HTR-8/SVneo (cell line): ENCODE measurements at regions not wholly inside any gene's neighbourhood (a gene's known extent, or its start where the extent isn't known, plus 50 kb on each side); places are given as distances from the start of the nearest gene placed in this dataset.

ENCODE experiments used
- DNase-seq: peaks from one replicate; pipeline ENCODE4 v3.0.0; 2011; ENCODE audit warnings: low spot score, mixed read lengths; ENCODE audit not compliant: insufficient read length
- FAIRE-seq: peaks from 2 replicates; lab custom pipeline; 2011; peaks lifted over from hg19 to GRCh38; lab: Jason Lieb, UNC

DNA sequence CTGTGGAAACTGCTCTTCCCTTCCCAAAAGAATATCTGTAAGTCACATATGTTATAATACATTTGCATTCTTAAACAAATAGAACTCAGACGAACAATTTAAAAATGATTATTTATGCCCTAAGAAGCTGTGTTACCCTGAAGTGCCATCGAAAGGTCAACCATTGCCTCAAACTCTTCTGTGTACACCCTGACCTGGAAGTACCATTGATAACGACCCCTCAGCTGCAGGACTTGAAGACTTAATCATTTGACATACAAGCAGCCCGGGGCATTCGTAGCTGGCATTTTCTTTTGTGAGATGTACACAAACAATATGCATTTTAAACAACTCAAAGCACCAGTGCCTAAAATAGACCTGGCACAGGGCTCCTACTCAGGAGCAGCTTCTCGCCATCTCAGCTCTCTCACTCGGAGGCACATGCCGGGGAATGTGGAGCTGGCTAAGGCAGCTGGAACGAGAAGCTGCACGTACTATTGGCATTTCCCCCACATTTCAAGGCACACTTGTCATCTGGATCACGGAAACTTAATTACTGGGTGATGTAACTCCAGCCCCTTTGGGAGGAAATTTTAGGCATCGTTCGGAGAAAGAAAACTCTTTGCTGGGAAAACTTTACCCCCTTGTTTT, 170.0 kb upstream of the GALNT5 start:
- no peak for DNase-seq
- no peak for FAIRE-seq

DNA sequence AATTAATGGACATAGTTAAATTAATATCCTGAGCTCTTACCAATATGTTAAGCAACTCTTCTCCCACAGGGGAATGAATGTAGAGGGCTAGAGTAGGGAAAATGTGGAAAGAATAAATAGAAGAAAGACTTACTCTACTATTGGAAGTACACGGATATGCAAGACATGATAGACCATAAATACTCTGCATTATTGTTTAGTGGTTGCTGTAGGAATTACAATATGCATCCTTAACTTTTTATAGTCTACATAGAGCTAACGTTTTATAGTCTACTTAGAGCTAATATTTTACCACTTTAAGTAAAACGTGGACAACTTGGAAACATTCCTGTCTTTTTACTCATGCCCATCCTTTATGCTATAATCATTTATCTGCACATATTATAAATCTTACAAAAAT, 163.8 kb upstream of the GALNT5 start:
- DNase-seq (no peak), FAIRE-seq (no peak)

GRCh38 chr2:157105372-157105771, 152.1 kb upstream of the GALNT5 start:
- DNase-seq (no peak), FAIRE-seq (no peak)

DNA sequence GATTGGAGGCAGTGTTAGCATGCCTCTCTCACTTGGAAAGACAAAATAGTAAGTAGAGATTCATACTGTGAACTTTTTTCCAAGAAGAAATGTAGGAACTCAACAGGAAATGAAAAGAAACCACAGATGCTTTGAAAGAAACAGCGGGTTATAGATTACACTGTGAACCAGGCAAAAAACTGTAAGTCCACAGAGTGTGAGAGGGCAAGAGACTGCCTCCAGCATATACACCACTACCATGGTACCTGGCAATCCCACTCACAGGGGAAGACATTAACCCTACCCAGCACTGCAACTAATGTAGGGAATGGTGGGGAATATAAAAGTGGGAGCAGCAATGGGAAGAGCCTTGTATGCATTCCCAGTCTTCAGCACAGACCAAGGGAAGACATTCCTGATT, 150.6 kb upstream of the GALNT5 start:
- FAIRE-seq, result no peak
- DNase-seq, result no peak

DNA sequence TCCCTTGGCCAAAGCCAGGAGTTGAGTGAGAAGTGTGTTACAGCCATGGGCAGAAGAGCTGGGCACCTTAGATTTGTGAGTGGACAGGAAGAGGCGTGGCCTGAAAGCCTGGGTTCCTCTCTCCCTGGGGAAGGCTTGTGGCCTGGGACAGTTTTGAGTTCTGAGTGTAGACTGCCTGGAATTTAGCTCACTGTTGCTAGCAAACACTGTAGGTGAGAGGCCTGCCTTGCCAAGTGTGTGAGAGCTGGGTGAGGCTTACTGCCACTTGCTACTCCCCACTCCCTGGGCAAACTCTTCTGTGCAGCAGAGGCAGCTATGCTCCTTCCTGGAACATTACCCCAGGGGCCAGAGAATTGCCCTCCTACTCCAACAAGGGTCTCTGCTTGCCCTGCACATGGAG, 150.0 kb upstream of the GALNT5 start:
- DNase-seq (no peak), FAIRE-seq (no peak)

- FAIRE-seq, result no peak
These were observed 149.6 kb upstream of the GALNT5 start for GRCh38 chr2:157107877-157108276.

GRCh38 chr2:157122776-157123175, 134.7 kb upstream of the GALNT5 start:
- DNase-seq, result no peak
- FAIRE-seq, result no peak

More at GRCh38 chr2:157107877-157108276, 149.6 kb upstream of the GALNT5 start:
- DNase-seq, result no peak

DNA sequence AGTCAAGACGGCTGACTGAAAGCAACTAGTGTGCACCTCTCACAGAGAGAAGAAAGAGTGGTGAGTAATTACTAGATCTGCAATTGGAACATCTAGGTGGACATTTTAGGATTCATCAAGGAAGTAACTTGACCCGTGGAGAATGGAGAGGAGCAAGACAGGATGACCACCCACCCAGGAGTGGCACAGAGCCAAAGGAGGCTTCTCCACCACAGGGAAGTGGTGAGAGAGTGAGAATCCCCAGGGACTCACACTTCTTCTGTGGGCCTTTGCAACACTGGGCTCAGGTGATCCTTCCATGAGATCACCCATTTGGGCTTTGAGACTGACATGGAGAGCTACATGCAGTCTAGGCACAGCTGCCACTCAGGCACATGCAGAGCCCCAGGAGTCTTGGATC, 132.8 kb upstream of the GALNT5 start:
- DNase-seq (no peak), FAIRE-seq (no peak)

DNA sequence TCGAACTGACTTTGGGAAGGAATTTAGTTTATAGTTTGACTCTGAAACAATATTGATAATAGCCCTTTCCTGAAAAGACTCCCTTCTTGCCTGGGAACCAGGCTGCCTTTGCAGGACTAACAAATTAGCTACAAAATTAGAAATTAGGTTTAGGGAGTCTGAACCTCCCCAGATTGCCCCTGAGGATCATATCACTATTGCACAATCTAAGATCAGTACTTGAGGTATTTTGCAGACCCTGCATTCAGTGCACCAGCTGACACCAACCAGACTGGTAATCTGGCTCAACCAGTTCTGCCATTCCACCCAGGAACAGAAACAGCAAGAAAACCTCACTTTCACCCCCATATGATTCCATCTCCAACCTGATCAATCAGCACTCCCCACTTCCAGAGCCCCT, 131.8 kb upstream of the GALNT5 start:
- no peak for FAIRE-seq
- DNase-seq, result no peak

DNA sequence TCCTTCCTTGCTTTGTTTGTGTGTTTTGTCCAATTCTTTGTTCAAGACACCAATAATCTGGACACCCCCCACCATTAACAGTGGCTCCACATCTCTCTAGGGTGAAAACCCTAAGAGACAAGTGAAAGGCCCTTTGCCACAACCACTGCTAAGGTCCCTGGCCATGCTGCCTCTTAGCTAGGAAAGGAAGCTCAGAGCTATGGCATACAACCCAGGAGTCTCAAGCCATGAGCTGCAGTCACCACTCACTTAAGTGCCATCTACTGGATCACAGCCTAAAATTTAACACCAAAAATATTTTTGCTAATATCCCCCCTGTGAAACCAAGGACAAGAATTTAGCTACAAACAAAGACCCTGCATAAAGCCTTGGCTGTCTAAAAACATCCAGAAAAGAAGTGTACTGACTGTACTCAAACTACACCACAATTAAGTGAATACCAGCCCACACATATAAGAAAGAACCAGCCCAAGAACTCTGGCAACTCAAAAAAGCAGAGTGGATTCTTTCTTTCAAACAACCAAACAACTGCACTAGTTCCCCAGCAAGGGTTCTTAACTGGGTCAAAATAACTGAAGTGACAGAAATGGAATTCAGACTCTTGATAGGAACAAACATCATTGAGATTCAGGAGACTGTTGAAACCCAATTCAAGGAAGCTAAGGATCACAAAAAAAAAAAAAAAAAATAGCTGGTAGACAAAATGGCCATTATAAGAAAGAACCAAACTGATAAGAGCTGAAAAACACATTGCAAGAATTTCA, 130.1 kb upstream of the GALNT5 start:
- FAIRE-seq (no peak), DNase-seq (no peak)

- FAIRE-seq, result no peak
- no peak for DNase-seq
These were observed 113.6 kb upstream of the GALNT5 start for GRCh38 chr2:157143901-157144300.

GRCh38 chr2:157149270-157149669, 108.2 kb upstream of the GALNT5 start:
- no peak for DNase-seq
- FAIRE-seq, result no peak

DNA sequence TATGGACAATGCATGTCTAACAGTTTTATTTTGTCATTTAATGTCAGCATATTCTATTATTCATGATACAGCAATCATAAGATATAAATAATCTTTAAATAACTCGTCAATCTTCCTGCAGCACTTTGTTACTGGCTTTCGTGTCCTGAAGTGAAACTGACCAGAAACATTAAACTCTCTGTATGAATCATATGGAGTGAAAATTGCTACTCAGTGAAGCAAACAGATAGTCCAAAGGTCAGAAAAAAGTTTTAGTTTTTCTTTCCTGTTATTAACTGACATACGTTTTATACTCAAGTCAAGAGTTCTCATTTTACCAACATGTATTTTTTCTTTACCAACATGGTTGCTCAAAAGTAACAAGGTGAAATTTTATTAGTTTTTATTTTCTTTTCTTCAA, 106.8 kb upstream of the GALNT5 start:
- FAIRE-seq (no peak), DNase-seq (no peak)

GRCh38 chr2:157152362-157152761, 105.1 kb upstream of the GALNT5 start:
- FAIRE-seq (no peak), DNase-seq (no peak)

DNA sequence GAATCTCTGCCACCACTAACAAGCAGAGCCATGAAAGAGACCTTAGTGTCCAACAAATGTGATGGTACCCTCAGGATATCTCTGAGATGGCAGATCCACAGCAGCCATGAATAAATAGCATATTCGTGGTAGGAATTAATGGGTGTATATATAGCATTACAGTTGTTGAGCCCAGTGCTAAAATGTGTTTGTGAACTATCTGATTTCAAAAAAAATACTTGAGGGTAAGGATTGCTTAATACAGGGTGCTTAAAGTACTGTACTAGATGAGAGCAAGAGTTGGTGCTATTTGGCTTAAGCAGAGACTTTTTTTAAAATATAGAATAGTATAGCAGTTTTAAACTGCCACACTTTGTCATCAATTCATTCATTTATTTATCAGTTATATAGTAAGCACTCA, 101.5 kb upstream of the GALNT5 start:
- FAIRE-seq (no peak), DNase-seq (no peak)

GRCh38 chr2:157158111-157158510, 99.4 kb upstream of the GALNT5 start:
- FAIRE-seq, result no peak
- DNase-seq, result no peak

DNA sequence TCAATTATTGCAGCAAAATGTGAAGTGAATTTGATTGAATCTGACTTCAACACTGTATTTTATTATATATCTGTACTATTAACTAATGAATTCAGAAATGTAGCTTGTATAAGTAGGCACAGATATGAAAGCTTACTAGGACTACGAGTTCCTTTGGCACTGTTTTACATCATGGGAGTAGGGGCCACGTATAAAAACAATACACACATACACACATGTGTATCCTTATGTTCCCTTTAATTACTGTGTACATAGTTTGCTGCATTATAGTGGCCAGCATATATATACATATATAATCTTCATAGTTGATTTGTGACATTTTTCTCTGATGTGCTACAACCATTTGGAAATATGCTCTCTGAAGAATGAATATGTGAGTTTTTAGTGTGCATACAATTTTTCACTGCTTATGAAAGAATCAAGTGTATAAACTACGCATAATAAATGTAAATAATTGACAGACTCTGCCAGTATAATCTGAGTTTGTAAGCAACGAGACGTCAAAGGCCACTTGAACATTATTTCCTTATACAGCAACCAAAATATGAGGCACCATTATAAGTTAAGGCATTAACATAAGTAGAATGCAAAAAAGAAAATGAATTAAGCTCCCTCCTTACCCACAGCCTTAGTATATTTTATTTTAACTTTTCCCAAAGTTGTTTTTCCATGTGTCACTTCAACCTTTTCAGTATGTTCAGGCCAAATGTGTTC, 98.1 kb upstream of the GALNT5 start:
- DNase-seq, result no peak
- no peak for FAIRE-seq

DNA sequence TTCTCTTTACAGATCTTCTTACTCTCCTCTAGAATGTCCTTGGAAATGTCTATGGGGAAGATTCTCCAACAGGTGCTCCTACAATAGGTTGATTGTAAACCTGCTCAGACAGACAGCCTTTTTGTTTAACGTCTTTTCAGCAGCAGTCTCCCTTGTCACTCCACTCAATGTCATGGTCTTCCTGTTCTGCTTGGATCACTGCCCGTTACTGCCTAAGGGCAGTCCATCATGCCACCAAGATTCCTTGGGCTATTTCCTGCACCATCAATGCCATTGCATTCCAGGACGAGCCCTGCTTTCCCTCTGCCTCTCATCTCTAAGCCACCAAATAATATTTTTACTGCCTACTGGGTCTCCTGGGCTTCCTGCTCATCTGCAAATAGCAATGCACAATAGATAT, 97.4 kb upstream of the GALNT5 start:
- no peak for FAIRE-seq
- DNase-seq, result no peak

- no peak for DNase-seq
- no peak for FAIRE-seq
These were observed 93.1 kb upstream of the GALNT5 start for GRCh38 chr2:157164370-157164769.

- FAIRE-seq, result no peak
- no peak for DNase-seq
These were observed 92.6 kb upstream of the GALNT5 start for GRCh38 chr2:157164891-157165290.

DNA sequence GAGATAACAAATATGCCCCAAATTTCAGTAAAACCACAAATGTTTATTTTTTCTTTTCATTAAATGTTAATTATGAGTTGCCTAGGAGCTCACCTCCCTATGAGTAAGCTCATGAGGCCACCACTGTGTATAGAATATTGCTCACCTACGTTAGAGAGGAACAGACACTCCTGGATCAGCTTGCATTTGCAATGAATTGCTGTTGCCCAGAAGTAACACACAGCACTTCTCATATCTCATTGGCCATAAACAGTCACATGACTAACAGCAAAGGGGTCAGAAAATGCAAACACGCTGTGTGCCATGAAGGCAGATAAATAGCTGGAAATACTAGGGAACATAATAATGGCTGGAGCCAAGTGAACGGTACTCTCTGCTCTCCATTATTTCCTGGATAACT, 89.0 kb upstream of the GALNT5 start:
- FAIRE-seq (no peak), DNase-seq (no peak)
